LHCN-M2 (cell line): ENCODE measurements at regions not wholly inside any gene's neighbourhood (a gene's known extent, or its start where the extent isn't known, plus 50 kb on each side); places are given as distances from the start of the nearest gene placed in this dataset.
"Not testable (repeated sequence)": the region's sequence is repeated elsewhere in the genome, so short reads cannot be mapped to it uniquely, and the experiment has no call there.

Experiments
- DNase-seq: peaks from one replicate; pipeline ENCODE4 v3.0.0-alpha.2; 2012; ENCODE audit warnings: low read depth

GRCh38 chr2:193373120-193373519 is 1178.4 kb upstream of the TMEFF2 start:
- no peak for DNase-seq

GRCh38 chr2:193371200-193371599 is 1176.5 kb upstream of the TMEFF2 start:
- no peak for DNase-seq

GRCh38 chr2:193368615-193369014 is 1173.9 kb upstream of the TMEFF2 start:
- no peak for DNase-seq

GRCh38 chr2:193357508-193357907 is 1162.8 kb upstream of the TMEFF2 start:
- no peak for DNase-seq

- DNase-seq, result not testable (repeated sequence)
These were observed 1158.0 kb upstream of the TMEFF2 start for GRCh38 chr2:193352665-193353242.

- no peak for DNase-seq
These were observed 1155.8 kb upstream of the TMEFF2 start for GRCh38 chr2:193350509-193350908.

- no peak for DNase-seq
These were observed 1154.9 kb upstream of the TMEFF2 start for GRCh38 chr2:193349642-193350041.

- no peak for DNase-seq
These were observed 1153.3 kb upstream of the TMEFF2 start for GRCh38 chr2:193348055-193348454.

- DNase-seq, result no peak
These were observed 1142.0 kb upstream of the TMEFF2 start for GRCh38 chr2:193336781-193337180.

- no peak for DNase-seq
These were observed 1139.7 kb upstream of the TMEFF2 start for GRCh38 chr2:193334401-193334800.

- DNase-seq, result peak; percentile 6
These were observed 1138.8 kb upstream of the TMEFF2 start for GRCh38 chr2:193333539-193333938.

GRCh38 chr2:193332941-193333340 is 1138.2 kb upstream of the TMEFF2 start:
- peak; percentile 90 for DNase-seq

- peak; percentile 60 for DNase-seq
These were observed 1136.9 kb upstream of the TMEFF2 start for GRCh38 chr2:193331676-193332075.

- peak; percentile 5 for DNase-seq
These were observed 1131.6 kb upstream of the TMEFF2 start for GRCh38 chr2:193326296-193326695.

- DNase-seq, result no peak
These were observed 1120.8 kb upstream of the TMEFF2 start for GRCh38 chr2:193315428-193316091.

GRCh38 chr2:193303464-193303863 is 1108.7 kb upstream of the TMEFF2 start:
- DNase-seq, result peak; percentile 17

GRCh38 chr2:193294371-193294770 is 1099.6 kb upstream of the TMEFF2 start:
- DNase-seq, result peak; percentile 55

GRCh38 chr2:193279361-193279760 is 1084.6 kb upstream of the TMEFF2 start:
- no peak for DNase-seq

GRCh38 chr2:193276988-193277387 is 1082.3 kb upstream of the TMEFF2 start:
- no peak for DNase-seq

GRCh38 chr2:193276560-193276959 is 1081.8 kb upstream of the TMEFF2 start:
- DNase-seq, result no peak

- DNase-seq, result no peak
These were observed 1081.3 kb upstream of the TMEFF2 start for GRCh38 chr2:193276069-193276468.

GRCh38 chr2:193272011-193272410 is 1077.3 kb upstream of the TMEFF2 start:
- no peak for DNase-seq

- DNase-seq, result no peak
These were observed 1076.1 kb upstream of the TMEFF2 start for GRCh38 chr2:193270816-193271215.
